H9 (cell line): ENCODE measurements at regions not wholly inside any gene's neighbourhood (a gene's known extent, or its start where the extent isn't known, plus 50 kb on each side); places are given as distances from the start of the nearest gene placed in this dataset.

Experiments
- DNase-seq: peaks from one replicate; pipeline ENCODE4 v3.0.0-alpha.2; 2017
- H2AFZ ChIP-seq: one replicate; pipeline ENCODE4 v1.6.1; 2013; ENCODE audit warnings: mild to moderate bottlenecking, low read length, control low read depth, moderate library complexity
- H2AK5ac ChIP-seq: 2 replicates; pipeline ENCODE4 v1.6.1; 2013; ENCODE audit warnings: low read length, control low read depth, mixed read lengths; ENCODE audit not compliant: insufficient read length
- H2BK120ac ChIP-seq: one replicate; pipeline ENCODE4 v1.6.1; 2013; ENCODE audit warnings: low read depth, mild to moderate bottlenecking, low read length, control low read depth, inconsistent platforms; ENCODE audit not compliant: poor library complexity, severe bottlenecking
- H2BK12ac ChIP-seq: 2 replicates; pipeline ENCODE4 v1.6.1; 2013; ENCODE audit warnings: low read length, control low read depth, mixed read lengths, low read depth; ENCODE audit not compliant: insufficient read length
- H2BK15ac ChIP-seq: 2 replicates; pipeline ENCODE4 v1.6.1; 2013; ENCODE audit warnings: low read depth, low read length, control low read depth
- H2BK20ac ChIP-seq: one replicate; pipeline ENCODE4 v1.6.1; 2013; ENCODE audit warnings: low read depth, mild to moderate bottlenecking, low read length, control low read depth, inconsistent platforms; ENCODE audit not compliant: poor library complexity, severe bottlenecking
- H2BK5ac ChIP-seq: 2 replicates; pipeline ENCODE4 v1.6.1; 2013; ENCODE audit warnings: low read length, control low read depth, mixed read lengths; ENCODE audit not compliant: insufficient read length
- H3K14ac ChIP-seq: 2 replicates; pipeline ENCODE4 v1.6.1; 2013; ENCODE audit warnings: low read length, control low read depth; ENCODE audit not compliant: insufficient read depth
- H3K18ac ChIP-seq: 2 replicates; pipeline ENCODE4 v1.6.1; 2013; ENCODE audit warnings: low read depth, mild to moderate bottlenecking, mixed read lengths, low read length, control low read depth; ENCODE audit not compliant: insufficient read length
- H3K23ac ChIP-seq: 2 replicates; pipeline ENCODE4 v1.6.1; 2013; ENCODE audit warnings: low read length, control low read depth, mixed read lengths, low read depth; ENCODE audit not compliant: insufficient read length
- H3K23me2 ChIP-seq: 2 replicates; pipeline ENCODE4 v1.6.1; 2013; ENCODE audit warnings: low read depth, mild to moderate bottlenecking, mixed read lengths, low read length, control low read depth; ENCODE audit not compliant: insufficient read length, poor library complexity, severe bottlenecking
- H3K27ac ChIP-seq: 2 replicates; pipeline ENCODE4 v1.5.1; 2013; ENCODE audit warnings: low read length, control low read depth, mixed read lengths, low read depth; ENCODE audit not compliant: insufficient read length
- H3K27me3 ChIP-seq: 2 replicates; pipeline ENCODE4 v1.6.1; 2013; ENCODE audit warnings: low read length, control low read depth, inconsistent platforms; ENCODE audit not compliant: insufficient read depth
- H3K4ac ChIP-seq: 2 replicates; pipeline ENCODE4 v1.6.1; 2013; ENCODE audit warnings: low read depth, mild to moderate bottlenecking, control low read depth, inconsistent platforms, low read length, moderate library complexity
- H3K4me1 ChIP-seq: 2 replicates; pipeline ENCODE4 v1.6.1; 2013; ENCODE audit warnings: low read length, control low read depth, inconsistent platforms; ENCODE audit not compliant: insufficient read depth
- H3K4me2 ChIP-seq: 2 replicates; pipeline ENCODE4 v1.6.1; 2013; ENCODE audit warnings: low read length, control low read depth, mixed read lengths; ENCODE audit not compliant: insufficient read length, insufficient read depth
- H3K56ac ChIP-seq: 2 replicates; pipeline ENCODE4 v1.6.1; 2013; ENCODE audit warnings: low read depth, mild to moderate bottlenecking, mixed read lengths, low read length, control low read depth; ENCODE audit not compliant: insufficient read length
- H3K79me1 ChIP-seq: 2 replicates; pipeline ENCODE4 v1.6.1; 2013; ENCODE audit warnings: low read depth, mild to moderate bottlenecking, moderate library complexity, low read length, control low read depth, inconsistent platforms; ENCODE audit not compliant: insufficient read depth, poor library complexity, severe bottlenecking
- H3K79me2 ChIP-seq: 2 replicates; pipeline ENCODE4 v1.6.1; 2013; ENCODE audit warnings: low read length, control low read depth, inconsistent platforms; ENCODE audit not compliant: insufficient read depth
- H3K9ac ChIP-seq: 2 replicates; pipeline ENCODE4 v1.6.1; 2013; ENCODE audit warnings: low read length, control low read depth, mixed read lengths; ENCODE audit not compliant: insufficient read length; ENCODE audit errors: extremely low read depth
- H3K9me3 ChIP-seq: one replicate; pipeline ENCODE4 v1.6.1; 2013; ENCODE audit warnings: low read depth, low read length, inconsistent platforms; ENCODE audit not compliant: control insufficient read depth
- H3T11ph ChIP-seq: one replicate; pipeline ENCODE4 v1.6.1; 2013; ENCODE audit warnings: mild to moderate bottlenecking, low read length, control low read depth, inconsistent platforms
- H4K20me1 ChIP-seq: one replicate; pipeline ENCODE4 v1.6.1; 2013; ENCODE audit not compliant: control insufficient read depth, insufficient read length, insufficient read depth
- H4K5ac ChIP-seq: 2 replicates; pipeline ENCODE4 v1.6.1; 2013; ENCODE audit warnings: low read depth, mild to moderate bottlenecking, mixed read lengths, low read length, control low read depth; ENCODE audit not compliant: insufficient read length
- H4K8ac ChIP-seq: replicated peaks from 2 replicates; pipeline ENCODE4 v1.6.1; 2013; ENCODE audit warnings: low read length, control low read depth, mixed read lengths, low read depth; ENCODE audit not compliant: insufficient read length
- H4K91ac ChIP-seq: 2 replicates; pipeline ENCODE4 v1.6.1; 2013; ENCODE audit warnings: low read depth, mild to moderate bottlenecking, moderate library complexity, mixed read lengths, low read length, control low read depth; ENCODE audit not compliant: insufficient read length
- H3K27ac Mint-ChIP-seq, 3 experiments: 2 replicates in 2 of 3; 3 replicates in 1 of 3; pipeline ENCODE4 v1.8.0; 2020 to 2021; ENCODE audit warnings: mixed read lengths in 3 of 3, mild to moderate bottlenecking in 1 of 3, moderate library complexity in 1 of 3
- H3K27me3 Mint-ChIP-seq: 2 replicates; pipeline ENCODE4 v1.8.0; 2021; ENCODE audit warnings: low read depth, mild to moderate bottlenecking, moderate library complexity, mixed read lengths
- H3K36me3 Mint-ChIP-seq, 3 experiments: 2 replicates in 2 of 3; 3 replicates in 1 of 3; pipeline ENCODE4 v1.8.0; 2020 to 2021; ENCODE audit warnings: low read depth in 3 of 3, mixed read lengths in 3 of 3; ENCODE audit not compliant: insufficient read depth in 1 of 3
- H3K4me1 Mint-ChIP-seq, 2 experiments: 2 replicates each; pipeline ENCODE4 v1.8.0; 2020; ENCODE audit warnings: mixed read lengths in 2 of 2
- H3K4me3 Mint-ChIP-seq, 2 experiments: 2 replicates in 1 of 2; 3 replicates in 1 of 2; pipeline ENCODE4 v1.8.0; 2020 to 2021; ENCODE audit warnings: mild to moderate bottlenecking in 2 of 2, mixed read lengths in 2 of 2, moderate library complexity in 1 of 2
- H3K9me3 Mint-ChIP-seq, 2 experiments: 2 replicates in 1 of 2; 3 replicates in 1 of 2; pipeline ENCODE4 v1.8.0; 2020; ENCODE audit warnings: mild to moderate bottlenecking in 2 of 2, mixed read lengths in 2 of 2, moderate library complexity in 1 of 2
- CTCF ChIP-seq: fragments of 200-600 bp; sonication (generic); conservative IDR thresholded peaks from 3 replicates; pipeline ENCODE4 v1.8.0; 2021; ENCODE audit warnings: antibody characterized with exemption, mild to moderate bottlenecking
- WGBS: extraction: QIAGEN DNeasy Blood & Tissue Kit; methylation state at CpG from one replicate; pipeline ENCODE4 v1.1.7; 2013; ENCODE audit warnings: missing lambda C conversion rate, low lambda C conversion rate, mixed read lengths; ENCODE audit not compliant: insufficient read length; ENCODE audit errors: extremely low coverage; 5-methylcytosine and 5-hydroxymethylcytosine counted together

GRCh38 chr9:20030671-20031070, 241.8 kb upstream of the SLC24A2 start:
- H2BK15ac ChIP-seq = no peak overlapping the region
- WGBS = no CpG with 5 or more reads among the region's 2 CpGs
- no peak overlapping the region for H3K4me3 Mint-ChIP-seq
- H3T11ph ChIP-seq = no peak overlapping the region
- no peaks in the 10 kb centered on the region for H4K20me1 ChIP-seq
- no peak overlapping the region for H3K27ac ChIP-seq
- no peak overlapping the region for H4K5ac ChIP-seq
- no peak overlapping the region for H2BK12ac ChIP-seq
- H3K18ac ChIP-seq = no peak overlapping the region
- no peak overlapping the region for H3K4ac ChIP-seq
- H3K27me3 Mint-ChIP-seq = no peaks in the 10 kb centered on the region
- no peaks in the 10 kb centered on the region for H3K9me3 Mint-ChIP-seq
- TF ChIP-seq CTCF = no peak
- no peak for DNase-seq
- H3K23me2 ChIP-seq = no peaks in the 10 kb centered on the region
- H3K36me3 Mint-ChIP-seq = no peaks in the 10 kb centered on the region
- no peak overlapping the region; a peak in 1 of 7 replicates for H3K27ac Mint-ChIP-seq
- H2BK20ac ChIP-seq = no peak overlapping the region
- no peak overlapping the region for H2BK120ac ChIP-seq
- H4K91ac ChIP-seq = no peak overlapping the region
- no peaks in the 10 kb centered on the region for H3K79me1 ChIP-seq
- H3K9me3 ChIP-seq = no peaks in the 10 kb centered on the region
- H3K23ac ChIP-seq = no peak overlapping the region
- no peak overlapping the region for H3K9ac ChIP-seq
- no peak overlapping the region for H2BK5ac ChIP-seq
- H2AFZ ChIP-seq = no peak overlapping the region
- no peak overlapping the region for H4K8ac ChIP-seq
- H3K27me3 ChIP-seq = no peaks in the 10 kb centered on the region
- peaks cover 9 to 16% of the 10 kb centered on the region in 2 experiments for H3K4me1 Mint-ChIP-seq
- H3K14ac ChIP-seq = no peak overlapping the region
- no peak overlapping the region for H3K56ac ChIP-seq
- peaks cover 2% of the 10 kb centered on the region; the same call in 1 of the 2 replicates for H3K4me1 ChIP-seq
- no peak overlapping the region for H2AK5ac ChIP-seq
- no peak overlapping the region for H3K4me2 ChIP-seq
- H3K79me2 ChIP-seq = no peaks in the 10 kb centered on the region
